Mammary epithelial cell (primary cell): ENCODE measurements at regions not wholly inside any gene's neighbourhood (a gene's known extent, or its start where the extent isn't known, plus 50 kb on each side); places are given as distances from the start of the nearest gene placed in this dataset.
"Not testable (repeated sequence)": the region's sequence is repeated elsewhere in the genome, so short reads cannot be mapped to it uniquely, and the experiment has no call there.

Experiments used
- CTCF ChIP-seq, 2 donors: IDR thresholded peaks in 1 of 2; conservative IDR thresholded peaks in 1 of 2; 2 replicates each; pipeline ENCODE4 v1.5.1; 2011 to 2012; ENCODE audit warnings: inconsistent platforms in 2 of 2, low read length in 2 of 2, mild to moderate bottlenecking in 2 of 2, control low read depth in 1 of 2, low read depth in 1 of 2; ENCODE audit not compliant: insufficient read depth in 1 of 2; ENCODE audit errors: extremely low read depth in 1 of 2
- EZH2 ChIP-seq: IDR thresholded peaks from 2 replicates; pipeline ENCODE4 v1.6.1; 2012; ENCODE audit warnings: low read length, inconsistent platforms, borderline replicate concordance

DNA sequence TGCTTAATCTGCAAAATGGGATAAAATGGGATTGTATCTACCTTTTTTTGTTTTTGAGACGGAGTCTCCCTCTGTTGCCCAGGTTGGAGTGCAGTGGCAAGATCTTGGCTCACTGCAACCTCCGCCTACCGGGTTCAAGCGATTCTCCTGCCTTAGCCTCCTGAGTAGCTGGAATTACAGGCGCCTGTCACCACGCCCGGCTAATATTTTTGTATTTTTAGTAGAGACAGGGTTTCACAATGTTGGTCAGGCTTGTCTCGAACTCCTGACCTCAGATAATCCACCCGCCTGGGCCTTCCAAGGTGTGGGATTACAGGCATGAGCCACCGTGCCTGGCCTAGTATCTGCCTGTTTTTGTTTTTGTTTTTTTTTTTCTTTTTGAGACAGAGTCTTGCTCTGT, 55.9 kb upstream of the ZNF217 start:
- TF ChIP-seq CTCF (conservative IDR thresholded peaks at IDR 0.05 in 1 of 2, IDR thresholded peaks at IDR 0.05 in 1 of 2; ENCODE audit: extremely low read depth in 1 of 2, insufficient read depth in 1 of 2, low read depth in 1 of 2, low read length in 2 of 2); EZH2: not testable (repeated sequence)
